ENCODE measurements at regions not wholly inside any gene's neighbourhood (a gene's known extent, or its start where the extent isn't known, plus 50 kb on each side); places are given as distances from the start of the nearest gene placed in this dataset.

DNA sequence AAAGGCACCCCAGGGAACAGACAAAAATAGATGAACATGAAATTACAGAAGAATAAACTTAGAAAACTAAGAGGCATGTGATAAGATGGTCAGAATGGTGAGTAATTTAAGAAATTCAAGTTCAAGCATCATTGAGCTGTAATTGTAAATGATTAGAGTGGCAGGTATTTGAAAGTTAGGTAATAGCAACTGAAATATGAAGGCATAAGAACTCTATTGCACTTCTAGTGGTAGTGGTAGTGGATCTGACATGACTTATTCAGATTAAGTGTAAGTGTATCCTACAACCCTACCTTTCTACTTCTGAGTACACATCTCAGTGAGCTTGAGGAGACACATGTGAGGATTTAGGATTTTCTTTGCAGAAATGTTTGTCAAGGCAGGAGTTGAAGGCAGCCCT lies 192.9 kb upstream of the RIOK2 start:
- no peak overlapping the region for H2BK5ac ChIP-seq (ENCODE audit: low read depth, low read length)
- H3K18ac ChIP-seq (ENCODE audit: extremely low read depth, low read length): no peak overlapping the region
- H3K9me3 ChIP-seq (ENCODE audit: insufficient read depth in 2 of 2, low read depth in 1 of 2, low read length in 1 of 2): no peaks in the 10 kb centered on the region
- no peak overlapping the region for H2BK12ac ChIP-seq (ENCODE audit: low read depth, low read length)
- DNase-seq (ENCODE audit: low read depth in 1 of 2, low spot score in 2 of 2) (no peak), FAIRE-seq (no peak)
- no peak overlapping the region for H2AFZ ChIP-seq (ENCODE audit: low read length)
- no peak overlapping the region for H2BK15ac ChIP-seq (ENCODE audit: low read length)
- TF ChIP-seq TEAD4 (IDR thresholded peaks at IDR 0.05; ENCODE audit: low read depth, low read length): no peak
- TF ChIP-seq TAF1 (IDR thresholded peaks at IDR 0.05; ENCODE audit: low read depth, low read length): no peak
- H4K20me1 ChIP-seq (replicated peaks in 1 of 2; ENCODE audit: control insufficient read depth in 1 of 2, insufficient read depth in 2 of 2, low read length in 2 of 2): no peaks in the 10 kb centered on the region
- no peaks in the 10 kb centered on the region for H3K36me3 ChIP-seq (ENCODE audit: control insufficient read depth in 2 of 4, insufficient read depth in 4 of 4, low read length in 3 of 4)
- no peak overlapping the region for H3K56ac ChIP-seq (replicated peaks; ENCODE audit: insufficient read length, low read depth, low read length)
- H2BK20ac ChIP-seq (ENCODE audit: low read length): no peak overlapping the region
- no peaks in the 10 kb centered on the region for H3K4me1 ChIP-seq (replicated peaks in 1 of 4; ENCODE audit: control insufficient read depth in 3 of 4, insufficient read depth in 4 of 4, low read length in 3 of 4)
- no peak overlapping the region for H3K4me2 ChIP-seq (ENCODE audit: insufficient read depth in 1 of 2, low read depth in 2 of 2, low read length in 2 of 2)
- no peaks in the 10 kb centered on the region for H3K23me2 ChIP-seq (ENCODE audit: low read depth, low read length)
- no peak overlapping the region for H3K27ac ChIP-seq (ENCODE audit: low read depth, low read length)
- no peak overlapping the region for H2AK5ac ChIP-seq (ENCODE audit: low read depth, low read length)
- H3K79me1 ChIP-seq (ENCODE audit: low read depth, low read length): no peaks in the 10 kb centered on the region
- H2BK120ac ChIP-seq (replicated peaks; ENCODE audit: low read depth, low read length): no peak overlapping the region
- no peak overlapping the region for H4K8ac ChIP-seq (ENCODE audit: extremely low read depth, insufficient read depth, low read length)
- H4K5ac ChIP-seq (ENCODE audit: insufficient read length, low read depth, low read length): no peak overlapping the region
- POLR2A ChIA-PET (ENCODE audit: partially characterized antibody): no interaction called here
- no peak overlapping the region for H3K4ac ChIP-seq (replicated peaks; ENCODE audit: insufficient read length, low read depth, low read length)
- no peaks in the 10 kb centered on the region for H3K79me2 ChIP-seq (ENCODE audit: control insufficient read depth in 1 of 2, insufficient read depth in 2 of 2, low read length in 2 of 2)
- H3K4me3 ChIP-seq (ENCODE audit: extremely low read depth in 1 of 4, insufficient read depth in 2 of 4, low read depth in 3 of 4, low read length in 4 of 4): no peak overlapping the region
- H4K91ac ChIP-seq (replicated peaks; ENCODE audit: insufficient read length, low read length): no peak overlapping the region
- H3K14ac ChIP-seq (ENCODE audit: insufficient read length): no peak overlapping the region
- CTCF ChIA-PET (ENCODE audit: partially characterized antibody): interaction anchor here (1.0 to 1.1 kb wide), 2 partner anchors 10 to 247 kb away, joined by 3 to 4 read pairs; no protein-coding TSS in a partner anchor
- no peak overlapping the region for H3K9ac ChIP-seq (replicated peaks in 1 of 4; ENCODE audit: extremely low read depth in 1 of 4, low read depth in 3 of 4, low read length in 3 of 4)
- H3K23ac ChIP-seq (ENCODE audit: insufficient read length): no peak overlapping the region
- no peaks in the 10 kb centered on the region for H3K27me3 ChIP-seq (replicated peaks in 1 of 4; ENCODE audit: control insufficient read depth in 3 of 4, extremely low read depth in 1 of 4, insufficient read depth in 3 of 4, low read length in 3 of 4)

All from H1 (cell line).